Parathyroid adenoma (tissue), 2 donors: ENCODE measurements at regions not wholly inside any gene's neighbourhood (a gene's known extent, or its start where the extent isn't known, plus 50 kb on each side); places are given as distances from the start of the nearest gene placed in this dataset.

ENCODE experiments used
- H2AFZ ChIP-seq: fragments of 300-600 bp; sonication (generic); one replicate; pipeline ENCODE4 v1.7.0; 2017; ENCODE audit warnings: antibody characterized with exemption, mild to moderate bottlenecking
- H3K27ac ChIP-seq: fragments of 300-600 bp; sonication (generic); one replicate; pipeline ENCODE4 v1.7.0; 2017
- H3K27me3 ChIP-seq: fragments of 300-600 bp; sonication (generic); one replicate; pipeline ENCODE4 v1.7.0; 2017; ENCODE audit warnings: low read length; ENCODE audit not compliant: control insufficient read depth, insufficient read depth
- H3K36me3 ChIP-seq: fragments of 300-600 bp; sonication (generic); one replicate; pipeline ENCODE4 v1.7.0; 2017; ENCODE audit warnings: low read length; ENCODE audit not compliant: control insufficient read depth, insufficient read depth
- H3K4me1 ChIP-seq: fragments of 300-600 bp; sonication (generic); one replicate; pipeline ENCODE4 v1.7.0; 2017; ENCODE audit warnings: control low read depth
- H3K4me2 ChIP-seq: fragments of 300-600 bp; sonication (generic); one replicate; pipeline ENCODE4 v1.7.0; 2017; ENCODE audit warnings: low read length
- H3K4me3 ChIP-seq: fragments of 300-600 bp; sonication (generic); one replicate; pipeline ENCODE4 v1.7.0; 2017; ENCODE audit warnings: low read depth, low read length
- H3K79me2 ChIP-seq: fragments of 300-600 bp; sonication (generic); one replicate; pipeline ENCODE4 v1.7.0; 2017; ENCODE audit warnings: control low read depth
- H3K9ac ChIP-seq: fragments of 300-600 bp; sonication (generic); one replicate; pipeline ENCODE4 v1.7.0; 2017; ENCODE audit warnings: mild to moderate bottlenecking
- H3K9me3 ChIP-seq: fragments of 300-600 bp; sonication (generic); one replicate; pipeline ENCODE4 v1.7.0; 2017; ENCODE audit warnings: low read length; ENCODE audit not compliant: control insufficient read depth
- TF ChIP-seq, protein P1 (sequence below): fragments of 300-600 bp; sonication (generic); IDR thresholded peaks from one replicate; pipeline ENCODE4 v1.7.0; 2017; ENCODE audit warnings: antibody characterized with exemption, mild to moderate bottlenecking
- donor health status: primary hyperparathyroidism.

DNA sequence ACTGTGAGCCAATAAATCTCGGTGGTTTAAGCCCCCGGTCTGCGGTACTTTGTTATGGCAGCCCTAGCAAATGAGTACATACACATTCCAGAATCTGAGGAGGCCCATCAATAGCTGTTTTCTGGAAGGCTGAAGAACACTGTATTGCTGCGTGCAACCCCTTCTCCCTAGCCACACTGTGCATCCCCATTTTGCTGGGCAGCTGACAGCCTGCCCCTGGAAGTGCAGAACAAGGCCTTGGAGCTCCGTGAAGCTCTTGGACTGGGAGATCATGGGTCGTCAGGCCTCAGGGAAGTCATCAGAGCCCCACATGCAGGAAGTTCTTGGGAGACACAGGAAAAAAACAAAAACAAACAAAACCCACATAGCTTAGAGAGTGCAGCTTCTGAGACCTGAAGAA is 90.6 kb upstream of the ST6GAL2 start:
- Histone ChIP-seq H3K36me3 (no peaks in the 10 kb centered on the region), H3K27ac (no peak overlapping the region), H2AFZ (no peak overlapping the region), H3K4me1 (no peaks in the 10 kb centered on the region), H3K27me3 (no peaks in the 10 kb centered on the region), H3K4me3 (no peak overlapping the region), H3K4me2 (no peak overlapping the region), H3K79me2 (no peaks in the 10 kb centered on the region), H3K9ac (no peak overlapping the region), H3K9me3 (no peaks in the 10 kb centered on the region)
- TF ChIP-seq, protein P1, sequence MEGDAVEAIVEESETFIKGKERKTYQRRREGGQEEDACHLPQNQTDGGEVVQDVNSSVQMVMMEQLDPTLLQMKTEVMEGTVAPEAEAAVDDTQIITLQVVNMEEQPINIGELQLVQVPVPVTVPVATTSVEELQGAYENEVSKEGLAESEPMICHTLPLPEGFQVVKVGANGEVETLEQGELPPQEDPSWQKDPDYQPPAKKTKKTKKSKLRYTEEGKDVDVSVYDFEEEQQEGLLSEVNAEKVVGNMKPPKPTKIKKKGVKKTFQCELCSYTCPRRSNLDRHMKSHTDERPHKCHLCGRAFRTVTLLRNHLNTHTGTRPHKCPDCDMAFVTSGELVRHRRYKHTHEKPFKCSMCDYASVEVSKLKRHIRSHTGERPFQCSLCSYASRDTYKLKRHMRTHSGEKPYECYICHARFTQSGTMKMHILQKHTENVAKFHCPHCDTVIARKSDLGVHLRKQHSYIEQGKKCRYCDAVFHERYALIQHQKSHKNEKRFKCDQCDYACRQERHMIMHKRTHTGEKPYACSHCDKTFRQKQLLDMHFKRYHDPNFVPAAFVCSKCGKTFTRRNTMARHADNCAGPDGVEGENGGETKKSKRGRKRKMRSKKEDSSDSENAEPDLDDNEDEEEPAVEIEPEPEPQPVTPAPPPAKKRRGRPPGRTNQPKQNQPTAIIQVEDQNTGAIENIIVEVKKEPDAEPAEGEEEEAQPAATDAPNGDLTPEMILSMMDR, result no peak

DNA sequence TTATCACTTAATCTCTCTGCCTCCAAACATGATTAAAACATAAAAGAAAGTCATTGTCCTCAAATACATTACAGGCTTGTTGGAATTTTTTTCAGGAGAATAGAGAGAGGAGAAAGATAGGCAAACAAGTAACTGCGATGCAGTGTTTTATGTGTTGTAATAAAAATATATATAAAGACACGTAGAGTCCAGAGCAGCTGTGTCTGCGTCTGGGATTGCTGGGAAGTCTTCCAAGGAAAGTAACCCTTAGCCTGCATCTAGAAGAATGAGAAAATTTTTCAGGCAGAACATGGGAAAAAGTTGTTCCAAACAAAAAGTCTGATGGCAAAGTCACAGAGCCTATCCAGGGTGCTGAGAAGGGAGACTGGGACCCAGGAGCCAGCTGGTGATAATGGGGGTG is 91.8 kb upstream of the ST6GAL2 start:
- TF ChIP-seq, protein P1, result no peak
- Histone ChIP-seq H3K27me3 (no peaks in the 10 kb centered on the region), H2AFZ (no peak overlapping the region), H3K79me2 (no peaks in the 10 kb centered on the region), H3K4me3 (no peak overlapping the region), H3K36me3 (no peaks in the 10 kb centered on the region), H3K9ac (no peak overlapping the region), H3K27ac (no peak overlapping the region), H3K4me1 (no peaks in the 10 kb centered on the region), H3K9me3 (no peaks in the 10 kb centered on the region), H3K4me2 (no peak overlapping the region)

DNA sequence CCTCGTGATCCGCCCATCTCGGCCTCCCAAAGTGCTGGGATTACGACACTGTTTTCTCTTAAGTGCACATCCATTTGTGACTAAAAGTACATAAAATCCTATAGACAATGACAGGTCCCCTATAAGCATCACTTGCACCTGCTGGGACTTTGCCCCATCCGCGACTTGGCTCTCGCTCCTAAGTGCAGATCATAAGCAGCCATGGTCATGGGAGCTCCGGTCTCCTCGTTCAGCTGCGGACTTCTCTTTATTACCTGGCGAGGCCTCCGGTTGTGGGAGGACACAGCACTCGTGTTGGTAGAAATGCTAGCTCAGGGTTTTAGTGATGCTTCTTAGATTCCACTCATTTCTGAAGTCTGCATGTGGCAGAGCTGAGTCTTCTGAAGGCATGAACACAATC is 92.7 kb upstream of the ST6GAL2 start:
- Histone ChIP-seq H3K9ac (no peak overlapping the region), H3K27me3 (no peaks in the 10 kb centered on the region), H3K4me3 (no peak overlapping the region), H3K4me1 (no peaks in the 10 kb centered on the region), H3K9me3 (no peaks in the 10 kb centered on the region), H3K27ac (no peak overlapping the region), H2AFZ (no peak overlapping the region), H3K79me2 (no peaks in the 10 kb centered on the region), H3K4me2 (no peak overlapping the region), H3K36me3 (no peaks in the 10 kb centered on the region)
- TF ChIP-seq, protein P1, result no peak

DNA sequence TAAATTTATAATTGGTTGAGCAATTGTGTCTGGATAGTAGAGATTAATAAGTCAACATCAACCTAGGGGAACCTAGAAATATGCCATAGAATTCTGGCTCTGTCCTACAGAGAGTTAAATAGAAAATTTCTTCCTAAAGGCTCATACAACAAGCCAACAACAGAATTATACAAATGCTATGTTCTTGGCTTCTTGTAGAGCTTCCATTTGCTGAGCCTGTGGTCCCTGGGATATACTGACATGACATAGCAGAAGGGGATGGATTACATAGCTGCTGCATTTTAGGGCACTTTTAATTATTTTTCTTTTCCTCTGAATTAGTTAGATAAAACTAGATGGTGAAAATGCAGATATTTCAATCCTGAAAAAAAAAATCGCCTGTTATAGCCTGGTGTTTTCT is 95.5 kb upstream of the ST6GAL2 start:
- H3K36me3 ChIP-seq, result no peaks in the 10 kb centered on the region
- no peaks in the 10 kb centered on the region for H3K27me3 ChIP-seq
- H3K4me1 ChIP-seq, result no peaks in the 10 kb centered on the region
- H3K4me2 ChIP-seq, result no peak overlapping the region
- TF ChIP-seq, protein P1, result no peak
- no peaks in the 10 kb centered on the region for H3K79me2 ChIP-seq
- H3K27ac ChIP-seq, result no peak overlapping the region
- no peak overlapping the region for H3K4me3 ChIP-seq
- H3K9ac ChIP-seq, result no peak overlapping the region
- no peaks in the 10 kb centered on the region for H3K9me3 ChIP-seq
- no peak overlapping the region for H2AFZ ChIP-seq

DNA sequence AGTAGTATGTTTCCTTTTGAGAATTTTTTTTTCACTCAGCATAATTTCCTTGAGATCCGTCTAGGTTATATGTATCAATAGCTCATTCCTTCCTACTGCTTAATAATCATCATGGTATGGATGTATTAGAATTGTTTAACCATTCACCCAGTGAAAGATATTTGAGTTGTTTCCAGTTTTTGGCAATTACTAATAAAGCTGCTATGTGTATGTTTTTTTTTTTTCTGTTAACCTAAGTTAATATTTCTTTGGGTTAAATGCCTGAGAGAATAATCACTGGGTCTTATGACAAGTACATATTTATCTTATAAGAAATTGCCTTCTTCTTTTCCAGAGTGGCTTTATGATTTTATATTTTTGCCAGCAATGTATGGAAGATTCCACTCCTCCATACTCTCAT is 96.4 kb upstream of the ST6GAL2 start:
- H3K4me3 ChIP-seq, result no peak overlapping the region
- no peaks in the 10 kb centered on the region for H3K36me3 ChIP-seq
- H3K27ac ChIP-seq, result no peak overlapping the region
- no peak overlapping the region for H2AFZ ChIP-seq
- H3K9me3 ChIP-seq, result no peaks in the 10 kb centered on the region
- no peaks in the 10 kb centered on the region for H3K79me2 ChIP-seq
- no peak overlapping the region for H3K9ac ChIP-seq
- no peaks in the 10 kb centered on the region for H3K4me1 ChIP-seq
- no peak overlapping the region for H3K4me2 ChIP-seq
- TF ChIP-seq, protein P1, result no peak
- H3K27me3 ChIP-seq, result no peaks in the 10 kb centered on the region
